IMR-90 (cell line): ENCODE measurements at regions not wholly inside any gene's neighbourhood (a gene's known extent, or its start where the extent isn't known, plus 50 kb on each side); places are given as distances from the start of the nearest gene placed in this dataset.

ENCODE experiments used
- ATAC-seq: fragments of 200-7000 bp; cut with Tn5 transposase; 2 replicates; pipeline ENCODE4 v1.9.1; 2020; ENCODE audit warnings: low read depth, mild to moderate bottlenecking, moderate library complexity
- BruUV-seq: library from RNA; stranded (reverse); fragments of 400-500 nt; replicated peaks from 2 replicates; lab custom pipeline; 2021; lab: Mats Ljungman, UMichigan
- CTCF ChIA-PET: fragments of 300-600 bp; formaldehyde crosslinking; extraction: SDS; loops from one replicate; lab custom pipeline; 2021; ENCODE audit warnings: antibody characterized with exemption; lab: Yijun Ruan, JAX
- POLR2A ChIA-PET: fragments of 300-600 bp; sonication (Branson Sonifier 250); formaldehyde crosslinking; loops from one replicate; lab custom pipeline; 2022; ENCODE audit warnings: antibody characterized with exemption; ENCODE audit not compliant: unreplicated experiment; lab: Charles Lee
- DNase-seq: peaks from one replicate; pipeline ENCODE4 v3.0.0; 2013
- H2AFZ ChIP-seq: replicated peaks from 2 replicates; pipeline ENCODE3; 2013; ENCODE audit warnings: low read length, mild to moderate bottlenecking; ENCODE audit not compliant: poor library complexity
- H2AK5ac ChIP-seq: 2 replicates; pipeline ENCODE4 v1.6.1; 2013; ENCODE audit warnings: low read depth, low read length, inconsistent platforms
- H2AK9ac ChIP-seq: replicated peaks from 2 replicates; pipeline ENCODE3; 2013; ENCODE audit warnings: mild to moderate bottlenecking, low read depth, low read length, moderate library complexity; ENCODE audit not compliant: poor library complexity
- H2BK120ac ChIP-seq: 2 replicates; pipeline ENCODE4 v1.6.1; 2013; ENCODE audit warnings: low read depth, low read length, inconsistent platforms
- H2BK15ac ChIP-seq: 3 replicates; pipeline ENCODE4 v1.6.1; 2013; ENCODE audit warnings: low read depth, low read length, inconsistent platforms
- H2BK20ac ChIP-seq: 2 replicates; pipeline ENCODE4 v1.6.1; 2013; ENCODE audit warnings: low read depth, mild to moderate bottlenecking, inconsistent platforms, low read length, moderate library complexity
- H2BK5ac ChIP-seq: 2 replicates; pipeline ENCODE4 v1.6.1; 2013; ENCODE audit warnings: mild to moderate bottlenecking, low read depth, low read length, inconsistent platforms; ENCODE audit not compliant: poor library complexity, severe bottlenecking
- H3K14ac ChIP-seq: replicated peaks from 2 replicates; pipeline ENCODE4 v1.6.1; 2013; ENCODE audit warnings: low read depth, low read length, inconsistent platforms
- H3K18ac ChIP-seq: 2 replicates; pipeline ENCODE4 v1.6.1; 2013; ENCODE audit warnings: low read depth, low read length, control low read depth
- H3K23ac ChIP-seq: 2 replicates; pipeline ENCODE4 v1.6.1; 2013; ENCODE audit warnings: low read depth, low read length, inconsistent platforms
- H3K27ac ChIP-seq: 2 replicates; pipeline ENCODE4 v1.5.1; 2013; ENCODE audit warnings: mild to moderate bottlenecking, control low read depth, low read length; ENCODE audit not compliant: insufficient read depth
- H3K27me3 ChIP-seq: 2 replicates; pipeline ENCODE4 v1.6.1; 2013; ENCODE audit warnings: low read length; ENCODE audit not compliant: control insufficient read depth, insufficient read depth
- H3K36me3 ChIP-seq: 2 replicates; pipeline ENCODE4 v1.6.1; 2013; ENCODE audit warnings: low read length, mixed read lengths; ENCODE audit not compliant: control insufficient read depth, insufficient read depth
- H3K4ac ChIP-seq: 2 replicates; pipeline ENCODE4 v1.6.1; 2013; ENCODE audit warnings: low read depth, low read length, inconsistent platforms
- H3K4me1 ChIP-seq: 2 replicates; pipeline ENCODE4 v1.6.1; 2013; ENCODE audit warnings: low read length, mixed read lengths; ENCODE audit not compliant: control insufficient read depth, insufficient read depth
- H3K4me2 ChIP-seq: 2 replicates; pipeline ENCODE4 v1.6.1; 2013; ENCODE audit warnings: low read depth, mild to moderate bottlenecking, control low read depth, low read length, moderate library complexity
- H3K4me3 ChIP-seq: 2 replicates; pipeline ENCODE4 v1.5.1; 2013; ENCODE audit warnings: low read depth, mild to moderate bottlenecking, control low read depth, low read length, moderate library complexity; ENCODE audit not compliant: insufficient read depth
- H3K56ac ChIP-seq: 2 replicates; pipeline ENCODE4 v1.6.1; 2013; ENCODE audit warnings: low read length, inconsistent platforms; ENCODE audit not compliant: insufficient read depth; ENCODE audit errors: extremely low read depth
- H3K79me1 ChIP-seq, 2 experiments: 2 replicates each; pipeline ENCODE4 v1.6.1; 2013; ENCODE audit warnings: low read length in 2 of 2, inconsistent platforms in 1 of 2, low read depth in 1 of 2
- H3K9ac ChIP-seq: 2 replicates; pipeline ENCODE4 v1.6.1; 2013; ENCODE audit warnings: low read depth, low read length, control low read depth
- H3K9me1 ChIP-seq: 2 replicates; pipeline ENCODE4 v1.6.1; 2013; ENCODE audit warnings: low read length, inconsistent platforms; ENCODE audit not compliant: insufficient read depth
- H3K9me3 ChIP-seq: 2 replicates; pipeline ENCODE4 v1.6.1; 2013; ENCODE audit warnings: low read length; ENCODE audit not compliant: control insufficient read depth, insufficient read depth
- H4K20me1 ChIP-seq: 2 replicates; pipeline ENCODE4 v1.6.1; 2013; ENCODE audit warnings: low read length, inconsistent platforms; ENCODE audit not compliant: insufficient read depth
- H4K5ac ChIP-seq: 2 replicates; pipeline ENCODE4 v1.6.1; 2013; ENCODE audit warnings: mild to moderate bottlenecking, low read depth, low read length, control low read depth
- H4K8ac ChIP-seq, 2 experiments: 2 replicates each; pipeline ENCODE4 v1.6.1; 2013; ENCODE audit warnings: low read depth in 2 of 2, low read length in 2 of 2, control low read depth in 1 of 2, inconsistent platforms in 1 of 2
- H4K91ac ChIP-seq: 2 replicates; pipeline ENCODE4 v1.6.1; 2013; ENCODE audit warnings: low read depth, low read length, inconsistent platforms; ENCODE audit not compliant: insufficient read depth
- BHLHE40 ChIP-seq: fragments of 150-350 bp; IDR thresholded peaks from 2 replicates; pipeline ENCODE4 v1.6.1; 2016; ENCODE audit warnings: mild to moderate bottlenecking, low read depth, low read length
- CEBPB ChIP-seq: IDR thresholded peaks from 2 replicates; pipeline ENCODE4 v1.6.1; 2012; ENCODE audit warnings: low read depth, low read length, improper control_type of control experiment
- CHD1 ChIP-seq: IDR thresholded peaks from 2 replicates; pipeline ENCODE4 v1.6.1; 2012; ENCODE audit warnings: low read depth, low read length, improper control_type of control experiment
- FOS ChIP-seq: fragments of 150-350 bp; IDR thresholded peaks from 2 replicates; pipeline ENCODE4 v1.6.1; 2016; ENCODE audit warnings: low read depth, low read length
- MAFK ChIP-seq: IDR thresholded peaks from 2 replicates; pipeline ENCODE4 v1.6.1; 2012; ENCODE audit warnings: low read depth, low read length, improper control_type of control experiment
- MAZ ChIP-seq: IDR thresholded peaks from 2 replicates; pipeline ENCODE4 v1.6.1; 2012; ENCODE audit warnings: low read depth, mild to moderate bottlenecking, low read length, improper control_type of control experiment, moderate library complexity, borderline replicate concordance
- MXI1 ChIP-seq: IDR thresholded peaks from 2 replicates; pipeline ENCODE4 v1.6.1; 2012; ENCODE audit warnings: low read depth, mild to moderate bottlenecking, low read length, moderate library complexity, borderline replicate concordance
- NFE2L2 ChIP-seq: fragments of 150-350 bp; IDR thresholded peaks from 2 replicates; pipeline ENCODE4 v1.6.1; 2016; ENCODE audit warnings: low read depth, mild to moderate bottlenecking, low read length
- POLR2A ChIP-seq: IDR thresholded peaks from 2 replicates; pipeline ENCODE4 v1.6.1; 2012; ENCODE audit warnings: mild to moderate bottlenecking, low read depth, low read length
- RAD21 ChIP-seq: IDR thresholded peaks from 2 replicates; pipeline ENCODE4 v1.6.1; 2012; ENCODE audit warnings: low read length, improper control_type of control experiment
- RCOR1 ChIP-seq: IDR thresholded peaks from 2 replicates; pipeline ENCODE4 v1.6.1; 2012; ENCODE audit warnings: mild to moderate bottlenecking, low read length, improper control_type of control experiment; ENCODE audit not compliant: insufficient replicate concordance
- RFX5 ChIP-seq: IDR thresholded peaks from 2 replicates; pipeline ENCODE4 v1.8.0; 2012; ENCODE audit warnings: low read depth, mild to moderate bottlenecking, low read length, moderate library complexity
- SMC3 ChIP-seq: fragments of 150-350 bp; IDR thresholded peaks from 2 replicates; pipeline ENCODE4 v1.6.1; 2016; ENCODE audit warnings: low read depth, mild to moderate bottlenecking, antibody characterized with exemption, low read length, moderate library complexity
- WGBS, 2 experiments: methylation state at CpG; one replicate each; pipeline versions ENCODE4 v1.1.5 to v1.1.7; 2013; ENCODE audit warnings: missing lambda C conversion rate in 2 of 2; ENCODE audit not compliant: insufficient read length in 1 of 2; ENCODE audit errors: extremely low coverage in 2 of 2; 5-methylcytosine and 5-hydroxymethylcytosine counted together
- dilution Hi-C: fragments of 300-500 bp; cut with HindIII; formaldehyde crosslinking; loops from one replicate; pipeline ENCODE4 v1.14.3; 2018; ENCODE audit warnings: low sequenced_read_pairs; ENCODE audit not compliant: unreplicated experiment
- in situ Hi-C: fragments of 300-500 bp; cut with MboI; formaldehyde crosslinking; loops from 3 replicates; pipeline ENCODE4 v1.14.3; 2019; ENCODE audit warnings: low sequenced_read_pairs, inconsistent platforms, mixed read lengths
- intact Hi-C: fragments of 100-400 bp; cut with micrococcal nuclease; formaldehyde crosslinking; loops from 2 replicates; pipeline ENCODE4 v1.10.0; 2022
- TF ChIP-seq, protein P1 (sequence below): fragments of 150-350 bp; IDR thresholded peaks from 2 replicates; pipeline ENCODE4 v1.6.1; 2017; ENCODE audit warnings: mild to moderate bottlenecking, antibody characterized with exemption, low read length, low read depth
- TF ChIP-seq, protein P2 (sequence below): conservative IDR thresholded peaks from 2 replicates; pipeline ENCODE4 v1.5.1; 2012; ENCODE audit warnings: mild to moderate bottlenecking, low read depth, low read length, improper control_type of control experiment
- TF ChIP-seq, protein P3 (sequence below): fragments of 150-350 bp; IDR thresholded peaks from 2 replicates; pipeline ENCODE4 v1.6.1; 2016; ENCODE audit warnings: low read depth, mild to moderate bottlenecking, low read length, moderate library complexity, borderline replicate concordance

DNA sequence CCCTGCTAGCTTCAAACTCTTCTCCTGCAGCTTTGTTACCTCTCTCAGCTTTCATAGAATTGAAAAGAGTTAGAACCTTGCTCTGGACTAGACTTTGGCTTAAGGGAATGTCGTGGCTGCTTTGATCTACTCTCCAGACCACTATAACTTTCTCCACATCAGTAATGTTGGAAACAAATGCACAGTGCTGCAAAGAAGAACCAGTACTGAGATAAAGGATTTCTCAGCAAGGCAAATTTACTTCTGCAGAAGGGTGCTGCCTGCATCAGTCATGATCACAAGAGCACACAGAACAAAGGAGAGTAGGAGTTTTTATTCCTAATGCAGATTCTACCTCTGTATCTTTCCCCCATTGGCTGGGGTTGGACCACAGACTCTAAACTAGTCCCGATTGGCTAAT lies 621.6 kb upstream of the CHRM3 start:
- POLR2A ChIA-PET, result no interaction called here
- H2BK15ac ChIP-seq, result no peak overlapping the region
- BruUV-seq, result no TSS peak
- CTCF ChIA-PET, result no interaction called here
- no peaks in the 10 kb centered on the region for H3K27me3 ChIP-seq
- no peak overlapping the region for H2BK5ac ChIP-seq
- H3K9me3 ChIP-seq, result peaks cover 7% of the 10 kb centered on the region; the same call in 1 of the 2 replicates
- H2AK5ac ChIP-seq, result no peak overlapping the region
- H3K4me2 ChIP-seq, result no peak overlapping the region
- no peak overlapping the region for H2BK20ac ChIP-seq
- H2AK9ac ChIP-seq, result no peak overlapping the region
- H3K36me3 ChIP-seq, result no peaks in the 10 kb centered on the region
- no peak overlapping the region for H4K8ac ChIP-seq
- H3K56ac ChIP-seq, result no peak overlapping the region
- H3K4me1 ChIP-seq, result no peaks in the 10 kb centered on the region
- dilution Hi-C loops, result no loop called here
- no CpG with 5 or more reads among the region's 2 CpGs for WGBS, 2 experiments
- in situ Hi-C loops, result no loop called here
- H2AFZ ChIP-seq, result no peak overlapping the region
- DNase-seq (no peak), ATAC-seq (no peak)
- H3K9ac ChIP-seq, result no peak overlapping the region
- TF ChIP-seq MXI1 (no peak), FOS (no peak), MAZ (no peak), RCOR1 (no peak), BHLHE40 (no peak), POLR2A (no peak), RAD21 (no peak), CEBPB (no peak), SMC3 (no peak), RFX5 (no peak), NFE2L2 (no peak), CHD1 (no peak), MAFK (no peak)
- TF ChIP-seq, protein P1, sequence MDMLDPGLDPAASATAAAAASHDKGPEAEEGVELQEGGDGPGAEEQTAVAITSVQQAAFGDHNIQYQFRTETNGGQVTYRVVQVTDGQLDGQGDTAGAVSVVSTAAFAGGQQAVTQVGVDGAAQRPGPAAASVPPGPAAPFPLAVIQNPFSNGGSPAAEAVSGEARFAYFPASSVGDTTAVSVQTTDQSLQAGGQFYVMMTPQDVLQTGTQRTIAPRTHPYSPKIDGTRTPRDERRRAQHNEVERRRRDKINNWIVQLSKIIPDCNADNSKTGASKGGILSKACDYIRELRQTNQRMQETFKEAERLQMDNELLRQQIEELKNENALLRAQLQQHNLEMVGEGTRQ, result no peak
- TF ChIP-seq, protein P2, sequence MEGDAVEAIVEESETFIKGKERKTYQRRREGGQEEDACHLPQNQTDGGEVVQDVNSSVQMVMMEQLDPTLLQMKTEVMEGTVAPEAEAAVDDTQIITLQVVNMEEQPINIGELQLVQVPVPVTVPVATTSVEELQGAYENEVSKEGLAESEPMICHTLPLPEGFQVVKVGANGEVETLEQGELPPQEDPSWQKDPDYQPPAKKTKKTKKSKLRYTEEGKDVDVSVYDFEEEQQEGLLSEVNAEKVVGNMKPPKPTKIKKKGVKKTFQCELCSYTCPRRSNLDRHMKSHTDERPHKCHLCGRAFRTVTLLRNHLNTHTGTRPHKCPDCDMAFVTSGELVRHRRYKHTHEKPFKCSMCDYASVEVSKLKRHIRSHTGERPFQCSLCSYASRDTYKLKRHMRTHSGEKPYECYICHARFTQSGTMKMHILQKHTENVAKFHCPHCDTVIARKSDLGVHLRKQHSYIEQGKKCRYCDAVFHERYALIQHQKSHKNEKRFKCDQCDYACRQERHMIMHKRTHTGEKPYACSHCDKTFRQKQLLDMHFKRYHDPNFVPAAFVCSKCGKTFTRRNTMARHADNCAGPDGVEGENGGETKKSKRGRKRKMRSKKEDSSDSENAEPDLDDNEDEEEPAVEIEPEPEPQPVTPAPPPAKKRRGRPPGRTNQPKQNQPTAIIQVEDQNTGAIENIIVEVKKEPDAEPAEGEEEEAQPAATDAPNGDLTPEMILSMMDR, result no peak
- TF ChIP-seq, protein P3, sequence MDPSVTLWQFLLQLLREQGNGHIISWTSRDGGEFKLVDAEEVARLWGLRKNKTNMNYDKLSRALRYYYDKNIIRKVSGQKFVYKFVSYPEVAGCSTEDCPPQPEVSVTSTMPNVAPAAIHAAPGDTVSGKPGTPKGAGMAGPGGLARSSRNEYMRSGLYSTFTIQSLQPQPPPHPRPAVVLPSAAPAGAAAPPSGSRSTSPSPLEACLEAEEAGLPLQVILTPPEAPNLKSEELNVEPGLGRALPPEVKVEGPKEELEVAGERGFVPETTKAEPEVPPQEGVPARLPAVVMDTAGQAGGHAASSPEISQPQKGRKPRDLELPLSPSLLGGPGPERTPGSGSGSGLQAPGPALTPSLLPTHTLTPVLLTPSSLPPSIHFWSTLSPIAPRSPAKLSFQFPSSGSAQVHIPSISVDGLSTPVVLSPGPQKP, result no peak
- no peak overlapping the region for H2BK120ac ChIP-seq
- H3K4me3 ChIP-seq, result no peak overlapping the region
- no peak overlapping the region for H3K27ac ChIP-seq
- no peak overlapping the region for H4K91ac ChIP-seq
- no peak overlapping the region for H3K14ac ChIP-seq
- no peaks in the 10 kb centered on the region for H3K79me1 ChIP-seq
- no peak overlapping the region for H3K18ac ChIP-seq
- H4K5ac ChIP-seq, result no peak overlapping the region
- no peaks in the 10 kb centered on the region for H4K20me1 ChIP-seq
- H3K9me1 ChIP-seq, result no peaks in the 10 kb centered on the region
- intact Hi-C loops, result no loop called here
- H3K23ac ChIP-seq, result no peak overlapping the region
- H3K4ac ChIP-seq, result no peak overlapping the region
